SK-N-MC (cell line): ENCODE measurements at regions not wholly inside any gene's neighbourhood (a gene's known extent, or its start where the extent isn't known, plus 50 kb on each side); places are given as distances from the start of the nearest gene placed in this dataset.

Source experiments
- EZH2 ChIP-seq: fragments of 200-600 bp; sonication (generic); IDR thresholded peaks from one replicate; pipeline ENCODE4 v1.6.1; 2017; ENCODE audit warnings: antibody characterized with exemption
- FOXP2 ChIP-seq: optimal IDR thresholded peaks from 2 replicates; pipeline ENCODE3; 2011; ENCODE audit warnings: mild to moderate bottlenecking, moderate library complexity; ENCODE audit not compliant: insufficient read depth; ENCODE audit errors: extremely low read length, control extremely low read depth
- POLR2AphosphoS5 ChIP-seq: IDR thresholded peaks from 2 replicates; pipeline ENCODE4 v1.6.1; 2012; ENCODE audit warnings: mild to moderate bottlenecking, low read depth, low read length, borderline replicate concordance

DNA sequence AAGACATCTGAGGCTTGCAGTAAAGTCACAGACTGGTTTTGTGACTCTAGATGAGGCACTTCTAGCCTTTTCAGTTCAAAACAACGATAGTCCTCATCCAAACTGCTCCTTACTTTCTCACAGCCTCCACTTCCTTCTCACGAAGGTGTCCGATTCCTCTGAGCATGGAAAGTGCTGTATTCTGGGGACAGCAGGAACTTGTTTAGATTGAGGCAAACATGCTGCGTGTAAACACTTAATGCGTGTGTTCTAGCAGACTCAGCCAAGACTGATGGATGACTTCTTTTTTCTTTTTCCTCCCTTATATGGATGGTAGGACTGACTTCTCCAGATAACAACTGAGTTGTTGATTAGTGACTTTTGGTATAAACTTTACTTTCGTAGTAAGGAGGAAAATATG, 80.2 kb upstream of the PRDM1 start:
- TF ChIP-seq POLR2AphosphoS5 (no peak), EZH2 (no peak), FOXP2 (no peak)
